ENCODE measurements at regions not wholly inside any gene's neighbourhood (a gene's known extent, or its start where the extent isn't known, plus 50 kb on each side); places are given as distances from the start of the nearest gene placed in this dataset.

DNA sequence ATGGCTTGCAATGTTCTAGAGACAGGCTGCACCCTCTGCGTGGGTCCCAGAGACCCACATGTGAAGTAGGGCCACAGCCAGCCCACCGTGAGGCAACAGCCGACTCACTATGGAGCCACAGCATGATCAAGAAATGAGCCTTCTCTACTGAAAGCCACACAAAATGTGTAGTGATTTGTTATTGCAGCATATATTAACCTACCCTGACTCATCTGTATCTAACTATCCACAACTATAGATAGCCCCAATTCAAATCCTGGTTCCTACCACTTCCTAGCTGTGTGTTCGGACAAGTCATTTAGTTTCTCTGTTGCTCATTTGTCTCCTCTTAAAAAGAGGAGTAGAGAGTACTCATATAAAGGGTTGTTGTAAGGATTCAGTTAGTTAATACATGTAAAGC is 1152.3 kb downstream of the BCL11B start:
- no peak for DNase-seq (ENCODE audit: low spot score)

DNA sequence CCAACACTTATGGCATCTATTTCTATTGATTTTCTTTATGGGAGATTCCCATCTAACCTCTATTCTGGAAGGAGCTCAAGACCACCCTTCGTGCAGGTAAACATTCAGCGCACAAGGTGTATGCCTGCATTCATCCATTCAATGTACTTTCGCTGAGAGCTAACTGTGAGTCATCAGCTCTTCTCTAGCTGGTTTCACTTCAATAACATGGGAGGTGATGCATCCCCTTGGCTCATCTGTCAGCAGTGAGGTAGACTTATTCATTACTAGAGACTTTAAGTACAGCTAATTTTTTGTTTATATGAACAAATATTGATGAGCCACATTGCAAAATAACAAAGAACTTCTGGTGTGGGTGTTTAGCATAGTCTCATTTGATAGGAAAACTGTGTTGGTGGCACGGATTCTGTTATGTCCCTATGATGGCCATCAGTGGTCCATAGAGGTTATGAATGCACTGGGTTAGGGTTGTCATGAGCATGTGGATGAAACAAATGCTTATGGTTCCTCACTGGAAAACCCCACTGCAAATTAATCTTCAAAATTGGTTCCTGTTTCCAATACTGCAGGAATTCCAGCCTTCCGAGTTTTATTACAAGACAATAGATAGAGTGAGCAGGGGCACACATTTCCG is 1151.0 kb downstream of the BCL11B start:
- DNase-seq (ENCODE audit: low spot score): peak; percentile 21

DNA sequence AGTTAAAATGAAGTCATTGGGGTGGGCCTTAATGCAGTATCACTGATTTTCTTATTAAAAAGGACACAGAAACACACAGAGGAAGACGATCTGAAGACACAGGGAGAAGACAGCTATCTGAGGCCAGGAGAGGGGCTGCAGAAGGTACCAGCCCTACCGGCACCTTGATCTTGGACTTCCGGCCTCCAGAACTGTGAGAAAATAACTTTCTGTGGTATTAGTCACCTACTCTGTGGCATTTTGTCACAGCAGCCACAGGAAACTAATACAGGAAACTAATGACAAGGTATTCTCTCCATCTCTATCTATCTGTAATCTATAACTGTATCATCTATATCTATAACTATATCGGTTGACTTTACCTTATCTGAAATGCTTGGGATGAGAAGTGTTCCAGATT is 1149.5 kb downstream of the BCL11B start:
- DNase-seq (ENCODE audit: low spot score): no peak

DNA sequence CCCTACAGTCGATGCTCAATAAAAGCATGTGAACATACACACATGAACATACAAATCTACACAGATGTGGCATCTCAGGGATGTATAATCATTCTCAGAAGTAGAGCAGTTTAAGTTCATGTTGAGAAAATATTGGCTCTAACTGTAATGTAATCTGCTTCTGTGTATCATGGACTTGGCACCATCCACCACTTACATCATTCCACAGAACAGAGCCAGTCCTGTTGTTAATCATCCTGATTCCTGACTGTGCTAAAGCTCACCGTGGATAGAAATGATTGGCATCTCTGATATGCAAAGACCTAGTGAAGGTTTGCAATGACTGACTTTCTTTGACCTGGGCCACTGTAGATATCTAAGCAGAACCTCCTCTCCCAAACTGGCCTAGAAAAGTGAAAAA is 1141.3 kb downstream of the BCL11B start:
- peak; percentile 57 for DNase-seq (ENCODE audit: low spot score)

DNA sequence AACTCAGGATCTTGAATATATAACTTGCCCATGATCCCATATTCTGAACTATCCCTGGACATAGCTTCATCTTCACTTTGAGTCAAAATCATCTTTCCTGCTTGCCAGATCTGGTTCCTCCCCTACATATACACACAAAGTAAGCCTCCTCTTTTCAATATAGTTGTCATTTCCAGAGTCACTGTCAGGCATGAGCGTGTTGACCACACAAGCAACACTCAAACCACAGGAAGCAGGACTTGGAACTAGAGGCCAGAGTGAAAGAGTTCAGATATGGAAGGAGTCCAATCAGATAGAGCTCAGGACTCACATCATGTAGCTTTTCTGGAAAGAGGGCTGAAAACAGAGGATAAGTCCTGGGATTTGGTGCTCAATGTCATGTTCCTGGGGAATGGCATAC is 1140.6 kb downstream of the BCL11B start:
- no peak for DNase-seq (ENCODE audit: low spot score)

DNA sequence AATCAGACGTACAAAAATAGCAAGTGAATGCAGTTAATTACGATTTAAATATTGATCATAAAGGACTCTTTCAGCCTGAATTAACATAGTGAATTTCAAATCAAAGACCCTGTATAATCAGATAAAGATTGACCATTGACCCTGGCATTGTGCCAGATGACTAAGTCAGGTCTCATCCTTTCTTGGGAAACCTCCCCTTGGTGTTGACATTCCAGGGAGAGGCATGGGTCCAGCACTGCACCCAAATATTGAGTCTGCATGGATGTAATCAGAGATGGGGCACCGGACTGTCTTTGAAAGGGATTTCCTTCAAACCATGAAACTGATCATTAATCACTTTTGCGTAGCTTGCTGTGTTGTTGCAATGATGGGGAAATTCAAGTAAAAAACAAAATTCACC is 1138.2 kb downstream of the BCL11B start:
- DNase-seq (ENCODE audit: low spot score): no peak

DNA sequence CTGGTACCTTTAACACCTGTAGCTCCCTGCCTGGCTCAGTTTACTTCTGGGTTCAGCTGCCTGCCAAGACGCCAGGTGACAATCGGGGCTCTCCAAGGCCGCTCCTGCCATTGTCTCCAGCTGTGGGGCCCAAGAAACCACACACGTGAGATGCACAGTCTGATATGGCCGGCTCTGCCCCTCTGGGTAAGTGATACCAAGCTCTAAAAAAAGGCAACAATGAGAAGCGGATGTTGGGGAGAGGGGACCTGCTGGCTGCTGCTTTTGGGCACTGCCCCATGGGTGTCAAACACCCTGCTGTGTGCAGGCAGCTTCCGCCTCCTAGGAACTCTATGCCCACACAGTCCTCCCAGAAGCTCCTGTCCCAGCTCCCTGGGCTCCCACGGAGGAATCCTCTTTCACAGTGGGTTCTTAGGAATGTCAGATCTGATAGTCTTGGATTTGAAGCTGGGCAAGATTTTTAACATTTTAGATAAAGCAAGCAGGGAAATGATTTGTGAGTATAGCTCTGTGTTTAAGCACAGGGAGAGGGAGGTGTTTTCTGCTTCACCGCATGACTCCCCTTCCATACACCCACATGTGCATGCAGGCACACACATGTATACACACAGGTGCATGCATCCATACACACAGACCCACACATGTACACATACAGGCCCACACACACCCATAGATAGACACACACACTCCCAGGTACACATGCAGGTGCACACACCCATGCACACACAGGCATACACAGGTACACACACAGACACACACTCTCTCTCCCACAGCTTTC is 1135.8 kb downstream of the BCL11B start:
- no peak for DNase-seq (ENCODE audit: low spot score)

DNA sequence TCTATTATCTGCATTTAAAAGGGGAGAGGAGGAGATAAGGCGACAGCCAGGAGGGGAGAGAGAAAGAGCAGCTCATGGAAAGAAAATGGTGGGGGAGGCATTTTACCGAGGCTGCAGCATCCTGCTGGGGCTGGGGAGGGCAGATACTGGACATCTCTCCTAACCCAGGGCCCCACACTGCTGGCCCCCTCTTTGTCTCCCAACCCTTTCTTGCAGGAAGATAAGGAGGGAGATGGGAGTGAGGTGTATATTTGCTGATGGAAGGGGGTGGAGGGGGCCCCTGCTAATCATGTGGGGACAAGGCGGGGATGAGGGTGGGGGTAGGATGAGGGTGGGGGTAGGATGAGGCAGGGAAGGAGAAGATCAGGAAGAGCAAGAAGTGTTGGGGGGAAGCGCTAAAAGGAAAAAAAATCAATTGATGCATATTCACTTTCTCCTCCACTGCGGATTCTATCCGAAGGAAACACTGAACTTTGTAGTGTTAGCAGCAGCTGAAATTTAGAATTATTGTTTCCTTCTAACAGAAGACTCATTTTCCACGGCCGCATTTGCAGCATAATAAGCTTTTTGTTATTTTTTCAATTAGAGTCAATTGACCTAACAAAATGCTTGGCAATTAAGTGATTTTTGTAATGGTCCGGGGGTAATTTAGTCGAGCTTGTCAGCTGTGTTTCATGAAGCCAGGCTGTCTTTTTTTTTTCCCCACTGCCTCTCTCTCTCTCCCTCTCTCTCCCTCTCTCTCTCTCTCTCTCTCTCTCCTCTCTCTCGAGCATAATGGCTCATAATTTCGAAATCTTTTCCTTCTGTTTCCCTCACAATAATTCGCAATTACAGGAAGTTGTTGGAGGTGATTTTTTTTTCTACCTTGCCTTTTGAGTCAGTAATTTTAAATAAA is 1134.6 kb downstream of the BCL11B start:
- peak; percentile 45 for DNase-seq (ENCODE audit: low spot score)

DNA sequence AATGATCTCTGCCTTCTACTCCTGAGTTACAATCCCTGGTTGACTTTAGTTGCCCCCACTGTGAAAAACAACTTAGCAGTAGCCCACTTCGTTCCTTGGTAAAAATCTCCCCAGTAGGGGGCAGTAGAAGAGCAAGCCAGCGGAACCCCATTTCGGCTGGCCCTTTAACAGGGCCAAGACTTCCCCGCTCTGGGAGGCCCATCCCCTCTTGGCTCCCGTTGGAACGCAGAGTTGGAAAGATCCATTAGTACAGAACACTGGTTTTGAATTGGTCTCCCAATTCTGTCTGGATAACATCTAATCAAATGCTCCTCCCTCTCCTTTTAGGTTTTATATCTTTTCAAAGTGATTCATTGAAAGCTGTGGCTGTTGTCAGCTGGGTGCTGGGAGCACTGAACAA is 1133.3 kb downstream of the BCL11B start:
- peak; percentile 48 for DNase-seq (ENCODE audit: low spot score)

DNA sequence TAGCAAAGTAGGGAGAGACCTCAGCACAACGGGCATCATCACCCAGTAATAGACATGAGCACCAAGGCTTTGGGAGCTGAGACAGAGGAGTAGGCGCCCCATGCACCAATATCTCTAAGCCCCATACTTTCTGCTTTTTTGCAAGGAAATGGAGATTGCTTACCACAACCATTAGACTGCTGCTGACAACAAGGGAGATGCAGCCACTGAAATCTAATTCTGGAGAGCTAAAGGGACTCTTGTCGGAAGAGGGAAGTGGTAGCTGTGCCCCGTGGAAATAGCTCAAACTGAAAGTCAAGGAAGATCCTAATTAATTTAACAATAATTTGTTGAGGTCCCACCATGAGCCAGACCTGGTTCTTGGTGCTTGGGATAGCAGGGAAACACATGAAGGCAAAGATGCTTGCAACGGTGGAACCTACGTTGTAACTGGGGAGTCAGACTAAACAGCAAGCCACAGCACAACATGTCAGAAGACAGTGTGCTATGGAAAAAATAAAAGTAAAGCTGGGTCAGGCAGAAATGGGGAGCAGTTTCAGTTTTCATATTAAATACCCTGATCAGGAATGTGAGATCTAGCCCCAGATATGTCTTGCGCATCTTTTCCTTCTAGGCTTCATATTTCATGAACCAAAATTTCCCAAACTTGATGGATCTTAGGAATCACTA is 1131.0 kb downstream of the BCL11B start:
- DNase-seq (ENCODE audit: low spot score): no peak

DNA sequence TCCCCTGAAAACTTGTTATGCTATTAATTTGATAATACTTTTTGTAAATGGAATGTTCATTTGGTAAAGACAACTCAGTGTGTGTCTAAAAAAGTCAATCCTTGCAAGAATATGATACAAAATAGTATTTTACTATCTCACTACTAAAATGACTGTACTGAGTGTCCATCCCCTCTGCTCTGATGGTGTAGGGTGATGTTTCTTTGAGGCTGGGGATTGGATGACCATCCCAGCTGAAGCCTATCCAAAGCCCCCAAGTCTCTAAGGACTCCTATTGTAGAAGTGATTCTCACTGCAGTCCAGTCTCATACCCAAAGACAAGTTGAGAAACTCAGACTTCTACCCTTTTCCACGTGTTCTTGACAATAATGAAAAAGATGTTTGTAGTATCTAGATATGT is 1128.4 kb downstream of the BCL11B start:
- DNase-seq (ENCODE audit: low spot score): no peak

DNA sequence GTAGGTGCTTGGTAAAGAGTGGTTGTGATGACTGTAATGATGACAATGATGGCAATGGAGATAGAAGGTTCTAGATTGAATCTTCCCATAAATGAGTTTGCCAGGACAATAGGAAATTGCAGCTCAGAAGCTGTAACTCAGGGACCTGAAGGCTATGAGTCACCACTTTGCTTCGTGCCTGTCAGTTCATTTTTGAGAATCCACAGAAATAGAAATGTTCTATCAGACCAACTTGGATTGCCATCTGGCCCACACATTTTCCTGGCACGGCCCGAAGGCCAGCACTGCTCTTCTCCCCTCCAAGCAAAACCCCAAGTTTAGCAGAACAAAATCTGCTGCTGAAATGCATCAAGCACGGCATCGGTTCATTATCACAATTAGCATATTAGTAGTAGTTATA is 1127.0 kb downstream of the BCL11B start:
- DNase-seq (ENCODE audit: low spot score): peak; percentile 29

DNA sequence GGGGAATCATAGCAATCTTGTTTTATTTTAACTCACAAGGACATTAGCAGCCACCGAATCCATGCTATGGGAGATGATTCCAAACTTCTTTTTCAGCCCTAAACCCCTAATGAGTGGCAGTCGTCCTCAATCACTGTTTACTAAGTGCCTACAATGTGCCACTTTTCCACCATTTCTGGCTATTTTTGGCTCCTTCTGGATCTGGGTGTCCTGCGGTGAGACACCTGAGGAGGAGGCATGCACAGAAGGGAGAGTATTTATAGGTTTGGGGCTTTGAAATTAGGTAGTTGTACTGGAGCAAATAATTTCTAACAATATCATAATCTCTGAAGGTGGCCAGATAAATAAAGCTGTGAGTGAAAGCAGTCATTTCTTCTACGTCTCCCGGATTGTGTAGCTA is 1125.6 kb downstream of the BCL11B start:
- DNase-seq (ENCODE audit: low spot score): no peak

DNA sequence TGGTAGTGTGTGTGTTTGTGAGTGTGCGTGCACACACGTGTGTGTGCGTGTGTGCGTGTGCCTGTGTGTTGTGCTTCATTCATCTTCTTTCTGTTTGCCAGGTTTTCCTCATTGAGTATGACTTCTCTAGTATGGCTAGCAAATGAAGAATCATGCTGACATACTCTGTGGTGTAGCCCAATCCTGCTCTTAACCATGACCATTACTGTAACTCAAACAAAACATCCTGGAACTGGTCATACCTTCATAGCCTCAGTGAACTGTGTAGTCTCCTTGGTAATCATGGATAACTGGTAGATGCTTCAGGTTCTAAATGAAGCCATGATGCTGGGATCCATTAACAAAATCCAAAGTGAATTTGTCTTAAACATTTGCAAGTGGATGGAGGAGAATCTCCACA is 1117.7 kb downstream of the BCL11B start:
- DNase-seq (ENCODE audit: low spot score): no peak

DNA sequence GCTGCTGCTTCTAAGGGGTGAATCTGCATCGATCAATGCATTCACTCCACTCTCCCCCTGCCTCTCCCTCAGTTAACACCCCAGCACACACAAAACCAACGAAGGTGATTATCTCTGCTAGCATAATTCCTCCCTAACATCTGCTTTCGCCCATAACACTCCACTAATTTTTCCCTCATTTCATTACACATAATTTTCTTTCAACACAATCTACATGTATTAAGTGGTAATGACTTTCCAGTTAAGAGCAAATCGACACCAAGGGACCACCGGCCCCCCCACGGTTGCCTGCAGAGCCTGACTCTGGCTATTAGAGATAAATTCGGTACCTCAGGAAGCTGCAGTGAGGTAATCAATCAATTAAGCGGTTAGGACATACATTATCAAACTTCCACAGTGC is 1115.6 kb downstream of the BCL11B start:
- no peak for DNase-seq (ENCODE audit: low spot score)

DNA sequence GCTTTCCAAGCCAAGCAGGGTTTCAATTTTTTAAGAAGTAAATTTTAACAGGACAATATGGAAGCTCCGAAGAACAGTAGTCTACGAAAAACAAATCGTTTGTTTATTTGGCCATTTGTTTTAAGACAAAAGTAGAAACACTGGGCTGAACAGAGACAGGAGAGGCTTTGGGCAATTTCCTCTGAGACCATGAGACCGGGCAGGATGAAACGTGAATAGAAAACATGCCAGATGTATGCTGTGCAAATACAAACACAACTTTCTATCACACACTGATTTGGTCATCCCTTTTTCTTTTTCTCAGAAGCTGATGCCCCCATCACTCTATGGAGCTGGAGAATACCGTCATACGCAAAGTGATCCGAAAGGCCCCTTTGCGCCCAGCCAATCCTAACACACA is 1111.1 kb downstream of the BCL11B start:
- DNase-seq (ENCODE audit: low spot score): no peak

DNA sequence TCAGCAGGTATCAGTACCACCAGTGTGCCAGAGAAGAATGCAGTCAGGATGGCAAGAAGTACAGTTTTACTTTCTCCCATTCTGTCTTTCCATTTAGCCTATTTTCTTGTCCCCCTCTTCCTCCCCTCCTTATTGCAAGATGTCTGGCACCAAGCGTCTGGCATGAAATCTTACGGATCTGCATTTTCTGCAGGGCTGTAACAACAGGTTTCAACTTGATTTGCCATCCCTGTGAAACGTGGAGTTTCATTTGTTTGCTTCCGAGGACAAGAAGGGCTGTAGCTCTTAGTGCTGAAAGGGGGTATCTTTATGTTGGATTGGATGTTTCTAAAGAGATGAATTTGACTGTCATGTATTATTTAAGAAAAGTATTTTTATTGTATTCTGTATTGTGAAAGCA is 1110.6 kb downstream of the BCL11B start:
- DNase-seq (ENCODE audit: low spot score): no peak

DNA sequence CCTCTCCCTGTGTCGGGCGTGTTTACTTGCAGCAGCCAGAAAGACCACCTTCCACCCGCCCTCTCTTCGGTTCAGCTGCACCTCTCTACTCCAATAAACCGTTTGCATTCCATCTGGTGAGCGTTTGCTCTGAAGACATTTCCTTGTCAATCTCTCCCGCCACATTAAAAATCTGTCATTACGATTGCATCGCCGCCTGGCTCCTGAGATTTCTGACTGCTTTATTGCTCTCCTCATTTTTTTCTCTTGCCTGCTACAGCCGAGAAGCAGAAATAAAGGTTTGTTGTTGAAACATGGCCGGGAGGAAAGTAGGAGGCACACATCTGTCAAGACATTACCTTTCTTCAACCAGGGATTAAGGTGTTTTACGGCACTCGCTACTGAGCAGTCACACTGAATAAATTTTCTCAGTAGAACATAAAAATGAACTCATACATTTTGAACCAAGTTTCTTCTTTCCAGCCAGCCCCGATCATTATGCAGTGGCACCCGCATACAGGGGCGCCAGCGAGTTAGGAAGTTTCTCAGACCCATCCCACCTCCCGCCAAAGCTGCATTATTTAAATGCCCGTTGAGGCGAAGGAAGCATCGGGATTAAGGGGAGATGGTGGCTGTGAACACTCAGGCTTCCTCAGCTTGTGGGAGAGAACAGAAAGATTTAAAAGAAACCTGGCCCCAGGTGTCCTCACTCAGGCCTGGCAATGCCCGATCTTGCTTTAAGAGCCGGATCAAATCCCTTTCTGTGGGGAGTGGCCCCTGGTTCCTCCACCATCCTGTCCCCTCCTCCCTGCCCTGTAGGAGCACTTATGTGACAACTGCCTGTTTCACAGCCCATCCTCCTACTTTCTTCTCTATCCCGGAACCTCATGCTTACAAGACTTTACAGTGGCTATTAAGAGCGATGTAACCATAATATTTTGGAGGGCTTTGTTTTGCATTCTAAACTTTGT is 1108.9 kb downstream of the BCL11B start:
- DNase-seq (ENCODE audit: low spot score): no peak

DNA sequence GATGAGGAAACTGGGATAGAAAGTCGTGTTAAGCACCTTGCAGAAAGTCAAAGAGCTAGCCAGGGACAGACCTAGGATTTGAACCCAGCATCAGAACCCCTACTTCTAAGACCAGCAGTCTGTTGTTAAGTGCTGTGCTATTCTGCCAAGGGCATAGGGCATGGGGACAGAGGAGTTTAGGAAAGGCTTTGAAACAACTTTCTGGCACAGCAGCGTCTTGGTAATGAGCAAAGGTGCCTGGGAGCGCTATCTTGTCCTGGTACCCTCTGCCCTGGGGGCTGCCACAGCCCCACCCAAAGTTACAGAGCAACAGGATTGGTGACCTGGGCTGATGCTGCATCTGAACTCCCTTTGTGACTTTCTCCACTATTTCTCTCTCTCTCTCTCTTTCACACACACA is 1108.1 kb downstream of the BCL11B start:
- no peak for DNase-seq (ENCODE audit: low spot score)

DNA sequence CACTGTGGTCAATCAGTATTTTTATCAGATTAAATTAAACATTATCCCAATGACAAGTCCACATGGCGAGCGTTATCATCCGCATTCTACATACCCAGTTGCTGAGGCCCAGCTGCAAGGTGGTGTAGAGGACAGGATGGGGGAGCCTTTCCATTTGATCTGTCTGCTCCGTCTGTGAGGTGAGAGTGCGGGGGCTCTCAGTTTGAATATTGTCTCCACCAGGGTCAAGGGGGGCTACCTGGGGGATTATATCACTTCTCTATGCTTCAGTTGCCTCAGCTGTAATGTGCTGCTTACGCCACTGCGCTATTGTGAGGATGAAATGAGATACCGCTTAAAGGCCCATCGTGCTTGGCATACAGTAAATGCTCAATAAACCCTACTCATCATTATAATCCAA is 1106.0 kb downstream of the BCL11B start:
- no peak for DNase-seq (ENCODE audit: low spot score)

DNA sequence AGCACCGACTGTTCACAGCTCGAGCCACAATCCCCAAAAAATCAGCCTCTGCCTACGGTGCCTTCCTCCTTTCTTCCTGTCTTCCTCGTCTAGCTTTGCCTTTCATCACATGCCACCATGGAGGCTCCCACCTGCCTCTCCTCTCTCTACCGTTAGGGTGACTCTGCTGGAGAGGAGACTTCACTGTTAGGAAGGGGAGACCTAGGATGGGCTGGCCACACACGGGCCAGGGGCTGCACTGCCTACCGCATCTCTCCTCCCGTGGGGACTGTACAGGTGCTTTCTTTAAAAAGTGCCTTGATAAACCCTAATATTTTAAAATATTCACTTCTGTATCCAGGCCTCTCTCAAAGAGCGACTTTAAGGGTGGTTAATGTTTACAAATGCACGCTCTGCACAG is 1104.7 kb downstream of the BCL11B start:
- DNase-seq (ENCODE audit: low spot score): no peak
